SU-DHL-6 (cell line): ENCODE measurements at regions not wholly inside any gene's neighbourhood (a gene's known extent, or its start where the extent isn't known, plus 50 kb on each side); places are given as distances from the start of the nearest gene placed in this dataset.
"Not testable (repeated sequence)": the region's sequence is repeated elsewhere in the genome, so short reads cannot be mapped to it uniquely, and the experiment has no call there.

ENCODE experiments used
- H2AFZ ChIP-seq: fragments of 200-600 bp; sonication (generic); 2 replicates; pipeline ENCODE4 v1.6.1; 2014; ENCODE audit warnings: low read depth, mild to moderate bottlenecking, moderate library complexity, mixed read lengths, antibody characterized with exemption, low read length; ENCODE audit not compliant: severe bottlenecking
- H3F3A ChIP-seq: fragments of 200-600 bp; shearing (Covaris generic); 2 replicates; pipeline ENCODE4 v1.6.0; 2016; ENCODE audit warnings: antibody characterized with exemption, mild to moderate bottlenecking; ENCODE audit not compliant: insufficient read depth
- H3K27ac ChIP-seq: fragments of 200-600 bp; sonication (generic); 2 replicates; pipeline ENCODE4 v1.5.1; 2016; ENCODE audit warnings: low read depth, mild to moderate bottlenecking, low read length, moderate library complexity, mixed read lengths
- H3K27me3 ChIP-seq: fragments of 200-600 bp; sonication (generic), shearing (Covaris generic); 2 replicates; pipeline ENCODE4 v1.6.0; 2014; ENCODE audit warnings: mild to moderate bottlenecking, low read length
- H3K36me3 ChIP-seq: fragments of 200-600 bp; sonication (generic); 2 replicates; pipeline ENCODE4 v1.6.1; 2014; ENCODE audit warnings: mild to moderate bottlenecking, low read length, mixed read lengths
- H3K4me2 ChIP-seq: fragments of 300-600, 200-600 bp; shearing (Covaris generic), sonication (generic); 2 replicates; pipeline ENCODE4 v1.6.0; 2014; ENCODE audit warnings: low read length, low read depth, mild to moderate bottlenecking; ENCODE audit not compliant: poor library complexity, severe bottlenecking
- H3K4me3 ChIP-seq: fragments of 200-600 bp; sonication (generic); 2 replicates; pipeline ENCODE4 v1.5.1; 2014; ENCODE audit warnings: antibody characterized with exemption, low read length, mild to moderate bottlenecking, mixed read lengths; ENCODE audit not compliant: insufficient read depth, poor library complexity, severe bottlenecking
- H3K79me2 ChIP-seq: fragments of 200-600 bp; sonication (generic); 2 replicates; pipeline ENCODE4 v1.6.1; 2014; ENCODE audit warnings: mild to moderate bottlenecking, low read length, moderate library complexity; ENCODE audit not compliant: insufficient read depth
- H3K9ac ChIP-seq: fragments of 200-600 bp; sonication (generic); 2 replicates; pipeline ENCODE4 v1.7.0; 2014; ENCODE audit warnings: mild to moderate bottlenecking, low read length
- H3K9me2 ChIP-seq: fragments of 200-600 bp; sonication (generic); replicated peaks from 2 replicates; pipeline ENCODE4 v1.6.1; 2014; ENCODE audit warnings: low read length; ENCODE audit not compliant: insufficient read depth
- H3K9me3 ChIP-seq: fragments of 200-600 bp; sonication (generic); 2 replicates; pipeline ENCODE4 v1.6.1; 2014; ENCODE audit warnings: low read length, mixed read lengths; ENCODE audit not compliant: insufficient read depth
- H4K20me1 ChIP-seq: fragments of 200-600 bp; sonication (generic); 2 replicates; pipeline ENCODE4 v1.6.1; 2014; ENCODE audit warnings: low read depth, mild to moderate bottlenecking, antibody characterized with exemption, low read length, moderate library complexity, mixed read lengths
- CTCF ChIP-seq: fragments of 200-600 bp; sonication (generic); IDR thresholded peaks from one replicate; pipeline ENCODE4 v1.5.1; 2017; ENCODE audit warnings: antibody characterized with exemption, mild to moderate bottlenecking, low read length, moderate library complexity; ENCODE audit not compliant: insufficient read depth, poor library complexity, severe bottlenecking
- EZH2phosphoT487 ChIP-seq: fragments of 200-600 bp; sonication (generic), shearing (Covaris generic); conservative IDR thresholded peaks from 2 replicates; pipeline ENCODE4 v1.6.1; 2018; ENCODE audit warnings: mild to moderate bottlenecking, antibody characterized with exemption, low read length, moderate library complexity, mixed read lengths

DNA sequence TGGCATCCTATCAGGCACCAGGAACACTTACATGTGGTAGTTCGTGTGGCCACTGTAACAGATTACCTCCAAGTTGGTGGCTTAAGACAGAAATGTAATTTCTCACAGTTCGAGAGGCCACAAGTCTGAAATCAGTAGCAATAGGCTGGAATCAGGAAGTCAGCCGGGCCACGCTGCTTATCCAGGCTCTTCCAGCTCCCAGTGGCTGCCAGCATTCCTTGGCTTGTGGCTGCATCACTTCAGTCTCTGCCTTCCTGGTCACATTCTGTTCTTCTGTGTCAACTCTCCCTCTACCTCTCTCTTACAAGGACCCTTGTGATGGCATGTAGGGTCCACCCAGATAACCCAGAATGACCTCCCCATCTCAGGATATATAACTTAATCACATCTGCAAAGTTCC lies 78.7 kb upstream of the MSX2 start:
- Histone ChIP-seq H3K36me3 (no peaks in the 10 kb centered on the region), H3K79me2 (no peaks in the 10 kb centered on the region), H3K9me2 (no peaks in the 10 kb centered on the region), H3K9me3 (no peaks in the 10 kb centered on the region), H3F3A (no peaks in the 10 kb centered on the region), H4K20me1 (no peaks in the 10 kb centered on the region), H3K9ac (no peak overlapping the region), H3K4me2 (no peak overlapping the region), H3K27me3 (no peaks in the 10 kb centered on the region), H3K27ac (no peak overlapping the region), H2AFZ (no peak overlapping the region), H3K4me3 (no peak overlapping the region)
- no peak for TF ChIP-seq CTCF
- TF ChIP-seq EZH2phosphoT487, result no peak

DNA sequence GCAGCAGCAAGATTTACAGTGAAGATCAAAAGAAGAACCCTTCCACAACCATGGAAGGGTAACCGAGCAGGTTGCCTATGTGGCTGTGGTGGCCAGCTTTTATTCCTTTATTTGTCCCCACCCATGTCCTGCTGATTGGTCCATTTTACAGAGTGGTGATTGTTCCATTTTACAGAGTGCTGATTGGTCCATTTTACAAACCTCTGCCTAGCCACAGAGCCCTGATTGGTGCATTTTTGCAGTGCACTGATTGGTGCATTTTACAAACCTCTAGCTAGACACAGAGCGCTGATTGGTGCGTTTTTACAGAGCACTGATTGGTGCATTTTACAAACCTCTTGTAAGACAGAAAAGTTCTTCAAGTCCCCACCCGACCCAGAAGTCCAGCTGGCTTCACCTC lies 75.8 kb upstream of the MSX2 start:
- not testable (repeated sequence) for H3K9me2 ChIP-seq, H3K36me3 ChIP-seq, H3K9me3 ChIP-seq, H3K4me2 ChIP-seq, H3K79me2 ChIP-seq, H3K27ac ChIP-seq, H3K27me3 ChIP-seq, H4K20me1 ChIP-seq, H3F3A ChIP-seq, H3K4me3 ChIP-seq, H3K9ac ChIP-seq, H2AFZ ChIP-seq

DNA sequence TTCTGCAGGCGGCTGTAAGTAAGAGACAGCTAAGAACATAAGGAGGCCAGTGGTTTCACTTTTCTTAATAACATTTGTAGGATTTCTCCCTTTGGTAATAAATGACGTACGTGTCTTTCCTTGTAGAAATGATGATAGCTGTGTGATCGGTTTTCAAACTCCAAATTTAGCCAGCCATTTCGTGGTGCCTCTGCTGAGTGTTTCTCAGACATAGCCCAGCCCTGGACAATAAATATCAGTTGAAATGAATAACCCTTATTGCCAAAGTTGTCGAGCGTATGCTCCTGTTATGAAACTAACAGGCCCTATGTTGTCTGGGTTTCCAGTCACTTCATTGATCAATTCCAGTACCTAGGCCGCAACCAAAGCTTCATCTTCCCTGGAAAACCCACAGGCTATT lies 75.0 kb upstream of the MSX2 start:
- no peaks in the 10 kb centered on the region for H3K9me3 ChIP-seq
- H3F3A ChIP-seq, result no peaks in the 10 kb centered on the region
- no peaks in the 10 kb centered on the region for H3K27me3 ChIP-seq
- H3K27ac ChIP-seq, result no peak overlapping the region
- H3K4me3 ChIP-seq, result no peak overlapping the region
- no peaks in the 10 kb centered on the region for H3K36me3 ChIP-seq
- no peak overlapping the region for H3K9ac ChIP-seq
- no peak overlapping the region for H3K4me2 ChIP-seq
- TF ChIP-seq CTCF (no peak), EZH2phosphoT487 (no peak)
- H3K79me2 ChIP-seq, result no peaks in the 10 kb centered on the region
- H3K9me2 ChIP-seq, result no peaks in the 10 kb centered on the region
- H4K20me1 ChIP-seq, result no peaks in the 10 kb centered on the region
- H2AFZ ChIP-seq, result no peak overlapping the region

- no peaks in the 10 kb centered on the region for H3K9me2 ChIP-seq
- H3F3A ChIP-seq, result no peaks in the 10 kb centered on the region
- H3K9ac ChIP-seq, result no peak overlapping the region
- no peaks in the 10 kb centered on the region for H3K9me3 ChIP-seq
- no peaks in the 10 kb centered on the region for H4K20me1 ChIP-seq
- TF ChIP-seq EZH2phosphoT487 (no peak), CTCF (no peak)
- no peak overlapping the region for H3K4me2 ChIP-seq
- no peak overlapping the region for H3K4me3 ChIP-seq
- H2AFZ ChIP-seq, result no peak overlapping the region
- H3K27me3 ChIP-seq, result no peaks in the 10 kb centered on the region
- H3K79me2 ChIP-seq, result no peaks in the 10 kb centered on the region
- no peaks in the 10 kb centered on the region for H3K36me3 ChIP-seq
- H3K27ac ChIP-seq, result no peak overlapping the region
Observed at GRCh38 chr5:174654442-174654841, 69.9 kb upstream of the MSX2 start.
